ENCODE measurements at regions not wholly inside any gene's neighbourhood (a gene's known extent, or its start where the extent isn't known, plus 50 kb on each side); places are given as distances from the start of the nearest gene placed in this dataset.

GRCh38 chrX:40258909-40259308 is 161.2 kb upstream of the BCOR start:
- Mint-ChIP-seq H3K36me3 (ENCODE audit: low read depth) (no peaks in the 10 kb centered on the region), H3K4me3 (ENCODE audit: unreplicated experiment) (no peak overlapping the region), H3K27ac (ENCODE audit: unreplicated experiment) (no peak overlapping the region), H3K9me3 (ENCODE audit: low read depth) (peaks cover 3% of the 10 kb centered on the region), H3K4me1 (ENCODE audit: low read depth) (peaks cover 22% of the 10 kb centered on the region), H3K27me3 (ENCODE audit: low read depth) (no peaks in the 10 kb centered on the region)
- TF ChIP-seq CTCF (IDR thresholded peaks at IDR 0.05): no peak
- DNase-seq (ENCODE audit: low spot score): no peak

DNA sequence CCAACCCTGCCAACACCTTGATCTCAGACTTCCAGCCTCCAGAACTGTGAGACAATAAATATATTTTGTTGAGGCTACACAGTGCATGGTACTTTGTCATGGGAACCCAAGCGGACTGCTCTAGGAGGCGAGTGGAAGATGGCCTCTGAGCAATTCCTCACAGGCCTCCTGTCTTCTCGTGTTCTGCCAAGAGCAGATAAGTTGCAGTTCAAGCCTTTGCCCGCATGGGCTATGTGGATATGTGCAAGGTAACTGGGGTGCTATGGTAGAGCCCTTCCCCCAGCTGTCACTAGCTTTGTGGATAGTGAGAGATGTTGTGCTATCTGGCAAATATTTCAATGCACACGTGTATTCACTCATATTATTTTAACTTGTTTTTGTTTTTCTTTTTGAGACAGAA is 156.0 kb upstream of the BCOR start:
- H3K36me3 Mint-ChIP-seq (ENCODE audit: low read depth): no peaks in the 10 kb centered on the region
- no peak overlapping the region for H3K4me3 Mint-ChIP-seq (ENCODE audit: unreplicated experiment)
- peaks cover 7% of the 10 kb centered on the region for H3K9me3 Mint-ChIP-seq (ENCODE audit: low read depth)
- H3K27me3 Mint-ChIP-seq (ENCODE audit: low read depth): no peaks in the 10 kb centered on the region
- TF ChIP-seq CTCF (IDR thresholded peaks at IDR 0.05): no peak
- no peaks in the 10 kb centered on the region for H3K4me1 Mint-ChIP-seq (ENCODE audit: low read depth)
- no peak for DNase-seq (ENCODE audit: low spot score)
- no peak overlapping the region for H3K27ac Mint-ChIP-seq (ENCODE audit: unreplicated experiment)

DNA sequence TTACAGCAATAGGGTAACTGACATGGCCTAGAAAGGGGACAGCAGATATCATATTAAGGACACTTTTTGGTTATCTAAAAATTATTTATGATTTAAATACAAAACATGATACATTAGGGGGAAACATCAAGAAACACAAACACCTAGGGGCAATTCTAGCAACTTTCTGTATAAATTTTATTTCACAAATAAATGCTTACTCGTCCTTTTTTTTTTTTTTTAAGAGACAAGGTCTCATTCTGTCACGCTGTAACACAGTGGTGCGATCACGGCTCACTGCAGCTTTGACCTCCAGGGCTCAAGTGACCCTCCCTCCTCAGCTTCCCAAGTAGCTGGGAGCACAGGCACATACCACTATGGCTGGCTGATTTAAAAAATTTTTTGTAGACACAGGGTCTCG is 151.8 kb upstream of the BCOR start:
- H3K4me1 Mint-ChIP-seq (ENCODE audit: low read depth): peaks cover 5% of the 10 kb centered on the region
- peaks cover 4% of the 10 kb centered on the region for H3K9me3 Mint-ChIP-seq (ENCODE audit: low read depth)
- no peak for DNase-seq (ENCODE audit: low spot score)
- H3K27me3 Mint-ChIP-seq (ENCODE audit: low read depth): no peaks in the 10 kb centered on the region
- H3K27ac Mint-ChIP-seq (ENCODE audit: unreplicated experiment): no peak overlapping the region
- H3K4me3 Mint-ChIP-seq (ENCODE audit: unreplicated experiment): no peak overlapping the region
- no peak for TF ChIP-seq CTCF (IDR thresholded peaks at IDR 0.05)
- H3K36me3 Mint-ChIP-seq (ENCODE audit: low read depth): no peaks in the 10 kb centered on the region

- Mint-ChIP-seq H3K27ac (ENCODE audit: unreplicated experiment) (no peak overlapping the region), H3K36me3 (ENCODE audit: low read depth) (no peaks in the 10 kb centered on the region), H3K9me3 (ENCODE audit: low read depth) (peaks cover 4% of the 10 kb centered on the region), H3K4me3 (ENCODE audit: unreplicated experiment) (no peak overlapping the region), H3K4me1 (ENCODE audit: low read depth) (peaks cover 5% of the 10 kb centered on the region), H3K27me3 (ENCODE audit: low read depth) (no peaks in the 10 kb centered on the region)
- no peak for DNase-seq (ENCODE audit: low spot score)
- TF ChIP-seq CTCF (IDR thresholded peaks at IDR 0.05): no peak
These were observed 151.1 kb upstream of the BCOR start for GRCh38 chrX:40248822-40249221.

DNA sequence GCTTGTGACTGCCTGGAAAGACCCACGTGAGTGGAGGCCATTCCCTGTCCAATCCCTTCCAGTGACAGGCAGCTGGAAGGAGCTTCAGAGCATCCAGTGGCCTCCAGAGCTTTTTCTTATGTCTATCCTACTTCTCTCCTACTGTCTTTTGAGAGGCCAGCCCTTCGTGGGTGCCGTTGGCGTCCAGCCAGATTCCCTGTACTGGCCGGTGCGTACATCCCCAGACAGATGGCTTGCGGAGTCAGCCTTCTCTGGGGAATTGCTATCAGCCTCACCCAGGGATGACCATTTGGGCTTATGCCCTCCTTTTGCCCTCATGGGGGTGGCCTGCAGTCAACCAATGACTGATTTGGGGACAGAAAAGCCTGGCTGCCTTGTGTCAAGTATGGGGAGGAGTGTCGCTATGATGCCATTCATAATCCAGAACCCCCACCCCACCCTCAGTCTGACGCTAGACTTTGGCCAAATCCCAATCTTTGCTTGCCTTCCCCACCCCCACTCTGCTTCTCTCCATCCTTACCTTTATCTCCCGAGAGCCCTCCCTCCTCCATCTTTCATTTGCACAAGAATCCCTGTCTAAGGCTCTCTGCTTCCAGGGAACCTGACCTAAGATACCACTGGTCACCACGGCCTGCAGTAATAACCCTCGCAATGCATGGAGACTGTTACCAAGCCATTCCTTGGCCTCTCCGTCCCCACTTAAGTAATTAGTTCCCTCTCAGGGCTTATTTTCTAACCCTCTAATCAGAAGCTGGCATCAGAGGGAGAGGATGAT is 150.3 kb upstream of the BCOR start:
- no peak overlapping the region for H3K4me3 Mint-ChIP-seq (ENCODE audit: unreplicated experiment)
- no peaks in the 10 kb centered on the region for H3K36me3 Mint-ChIP-seq (ENCODE audit: low read depth)
- H3K9me3 Mint-ChIP-seq (ENCODE audit: low read depth): peaks cover 4% of the 10 kb centered on the region
- H3K27me3 Mint-ChIP-seq (ENCODE audit: low read depth): no peaks in the 10 kb centered on the region
- no peak for DNase-seq (ENCODE audit: low spot score)
- H3K27ac Mint-ChIP-seq (ENCODE audit: unreplicated experiment): no peak overlapping the region
- TF ChIP-seq CTCF (IDR thresholded peaks at IDR 0.05): no peak
- H3K4me1 Mint-ChIP-seq (ENCODE audit: low read depth): peaks cover 5% of the 10 kb centered on the region
